Ureter (tissue), 1 donor: ENCODE measurements at regions not wholly inside any gene's neighbourhood (a gene's known extent, or its start where the extent isn't known, plus 50 kb on each side); places are given as distances from the start of the nearest gene placed in this dataset.

Experiments
- DNase-seq: peaks from one replicate; pipeline ENCODE4 v3.0.0-alpha.2; 2020; ENCODE audit warnings: low spot score
- donor health status: DM: yes; HTN: yes; CAD: no.

GRCh38 chr20:39911497-39911896 lies 777.5 kb downstream of the MAFB start:
- no peak for DNase-seq

GRCh38 chr20:39910536-39910935 lies 778.5 kb downstream of the MAFB start:
- no peak for DNase-seq

- no peak for DNase-seq
Observed at GRCh38 chr20:39909447-39909846, 779.6 kb downstream of the MAFB start.

GRCh38 chr20:39904476-39905112 lies 784.4 kb downstream of the MAFB start:
- no peak for DNase-seq

- DNase-seq, result no peak
Observed at GRCh38 chr20:39903806-39904465, 785.1 kb downstream of the MAFB start.

GRCh38 chr20:39899881-39900280 lies 789.2 kb downstream of the MAFB start:
- no peak for DNase-seq

GRCh38 chr20:39898467-39898852 lies 790.6 kb downstream of the MAFB start:
- no peak for DNase-seq

- no peak for DNase-seq
Observed at GRCh38 chr20:39897781-39898466, 791.1 kb downstream of the MAFB start.

GRCh38 chr20:39897058-39897457 lies 792.0 kb downstream of the MAFB start:
- DNase-seq, result no peak

- no peak for DNase-seq
Observed at GRCh38 chr20:39894067-39894466, 795.0 kb downstream of the MAFB start.

GRCh38 chr20:39893003-39893685 lies 795.9 kb downstream of the MAFB start:
- DNase-seq, result no peak

- no peak for DNase-seq
Observed at GRCh38 chr20:39890697-39891096, 798.3 kb downstream of the MAFB start.

- no peak for DNase-seq
Observed at GRCh38 chr20:39888310-39888709, 800.7 kb downstream of the MAFB start.

- peak; percentile 44 for DNase-seq
Observed at GRCh38 chr20:39886650-39887190, 802.3 kb downstream of the MAFB start.

- peak; percentile 47 for DNase-seq
Observed at GRCh38 chr20:39885975-39886649, 802.9 kb downstream of the MAFB start.

- no peak for DNase-seq
Observed at GRCh38 chr20:39882806-39883205, 806.2 kb downstream of the MAFB start.

GRCh38 chr20:39880890-39881289 lies 808.1 kb downstream of the MAFB start:
- DNase-seq, result no peak

GRCh38 chr20:39879296-39879695 lies 809.7 kb downstream of the MAFB start:
- DNase-seq, result no peak

- DNase-seq, result no peak
Observed at GRCh38 chr20:39878809-39879208, 810.2 kb downstream of the MAFB start.

GRCh38 chr20:39878320-39878719 lies 810.7 kb downstream of the MAFB start:
- no peak for DNase-seq

GRCh38 chr20:39877788-39878187 lies 811.2 kb downstream of the MAFB start:
- DNase-seq, result no peak
